Activated naive CD4-positive, alpha-beta T cell treated with anti-CD3 and anti-CD28 coated beads, Interleukin-2, amount 50 U/mL, for 72 hours (primary cell): ENCODE measurements at regions not wholly inside any gene's neighbourhood (a gene's known extent, or its start where the extent isn't known, plus 50 kb on each side); places are given as distances from the start of the nearest gene placed in this dataset.
"Not testable (repeated sequence)": the region's sequence is repeated elsewhere in the genome, so short reads cannot be mapped to it uniquely, and the experiment has no call there.

Experiments used
- ATAC-seq, 2 donors: fragments of 150-1000 bp; cut with Tn5 transposase; 2 replicates each; pipeline ENCODE4 v1.10.0; 2021; ENCODE audit warnings: mild to moderate bottlenecking in 2 of 2, moderate library complexity in 2 of 2
- DNase-seq, 2 donors: peaks; one replicate each; pipeline ENCODE4 v3.0.0; 2021 to 2022; ENCODE audit warnings: low spot score in 2 of 2
- H3K27ac Mint-ChIP-seq, 2 donors: one replicate each; pipeline ENCODE4 v1.8.0; 2022; ENCODE audit warnings: mild to moderate bottlenecking in 2 of 2, mixed read lengths in 2 of 2
- H3K36me3 Mint-ChIP-seq, 2 donors: one replicate each; pipeline ENCODE4 v1.8.0; 2022; ENCODE audit warnings: mixed read lengths in 2 of 2
- H3K9me3 Mint-ChIP-seq, 2 donors: one replicate each; pipeline ENCODE4 v1.8.0; 2022; ENCODE audit warnings: mixed read lengths in 2 of 2

- DNase-seq (no peak), ATAC-seq (no peak)
- H3K36me3 Mint-ChIP-seq, result peaks cover 6 to 9% of the 10 kb centered on the region in 2 donors
- no peak overlapping the region for H3K27ac Mint-ChIP-seq
- H3K9me3 Mint-ChIP-seq, result peaks cover 18 to 19% of the 10 kb centered on the region in 2 donors
Measured at GRCh38 chr7:70893422-70893821, 238.5 kb upstream of the GALNT17 start.

GRCh38 chr7:70893971-70894715 lies 237.8 kb upstream of the GALNT17 start:
- peaks cover 6 to 9% of the 10 kb centered on the region in 2 donors for H3K36me3 Mint-ChIP-seq
- DNase-seq, result no peak
- H3K27ac Mint-ChIP-seq, result no peak overlapping the region
- peaks cover 18 to 19% of the 10 kb centered on the region in 2 donors for H3K9me3 Mint-ChIP-seq
- ATAC-seq, result no peak

- peaks cover 18 to 19% of the 10 kb centered on the region in 2 donors for H3K9me3 Mint-ChIP-seq
- H3K36me3 Mint-ChIP-seq, result peaks cover 6 to 9% of the 10 kb centered on the region in 2 donors
- no peak for ATAC-seq
- no peak overlapping the region for H3K27ac Mint-ChIP-seq
- no peak for DNase-seq
Measured at GRCh38 chr7:70894799-70895198, 237.1 kb upstream of the GALNT17 start.

DNA sequence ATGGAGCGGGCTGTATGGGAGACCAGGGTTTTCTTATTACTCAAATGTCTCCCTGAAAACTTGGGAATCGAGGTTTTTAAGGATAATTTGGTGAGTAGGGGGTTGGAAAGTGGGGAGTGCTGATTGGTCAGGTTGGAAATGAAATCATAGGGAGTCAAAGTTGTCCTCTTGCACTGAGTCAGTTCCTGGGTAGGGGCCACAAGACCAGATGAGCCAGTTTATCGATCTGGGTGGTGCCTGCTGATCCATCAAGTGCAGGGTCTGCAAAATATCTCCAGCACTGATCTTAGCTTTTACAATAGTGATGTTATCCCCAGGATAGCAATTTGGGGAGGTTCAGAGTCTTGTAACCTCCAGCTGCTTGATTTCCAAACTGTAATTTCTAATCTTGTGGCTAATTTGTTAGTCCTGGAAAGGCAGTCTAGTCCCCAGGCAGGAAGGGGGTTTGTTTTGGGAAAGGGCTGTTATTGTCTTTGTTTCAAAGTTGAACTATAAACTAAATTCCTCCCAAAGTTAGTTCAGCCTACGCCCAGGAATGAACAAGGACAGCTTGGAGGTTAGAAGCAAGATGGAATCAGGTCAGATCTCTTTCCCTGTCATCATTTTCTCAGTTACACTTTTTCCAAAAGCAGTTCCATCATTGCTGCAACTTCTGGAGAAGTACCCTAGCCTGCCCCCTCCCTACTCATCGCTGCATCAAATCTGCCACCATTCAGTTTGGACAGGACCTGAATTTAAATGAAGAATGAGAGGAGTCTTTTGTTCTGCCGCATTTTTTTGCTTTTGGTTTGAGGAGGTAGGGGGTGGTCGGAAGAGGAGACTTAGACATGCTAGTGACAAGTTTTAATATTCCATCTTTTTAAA lies 236.4 kb upstream of the GALNT17 start:
- H3K36me3 Mint-ChIP-seq, DNase-seq, H3K27ac Mint-ChIP-seq, ATAC-seq: not testable (repeated sequence)
- H3K9me3 Mint-ChIP-seq, result peaks cover 17 to 21% of the 10 kb centered on the region in 2 donors

GRCh38 chr7:70907259-70908247 lies 224.4 kb upstream of the GALNT17 start:
- peaks cover 24 to 27% of the 10 kb centered on the region in 2 donors for H3K9me3 Mint-ChIP-seq
- DNase-seq (no peak), ATAC-seq (no peak)
- peak overlapping the region in 1 of 2 donors; percentile 7 for H3K27ac Mint-ChIP-seq
- peaks cover 5 to 14% of the 10 kb centered on the region in 2 donors for H3K36me3 Mint-ChIP-seq

GRCh38 chr7:70913924-70914323 lies 218.0 kb upstream of the GALNT17 start:
- ATAC-seq (no peak), DNase-seq (no peak)
- Mint-ChIP-seq H3K36me3 (peaks cover 4 to 5% of the 10 kb centered on the region in 2 donors), H3K9me3 (peaks cover 3 to 10% of the 10 kb centered on the region in 2 donors), H3K27ac (no peak overlapping the region)

- Mint-ChIP-seq H3K36me3 (peaks cover 4 to 5% of the 10 kb centered on the region in 2 donors), H3K27ac (no peak overlapping the region), H3K9me3 (peaks cover 3 to 10% of the 10 kb centered on the region in 2 donors)
- no peak for ATAC-seq
- DNase-seq, result no peak
Measured at GRCh38 chr7:70915067-70915466, 216.9 kb upstream of the GALNT17 start.

GRCh38 chr7:70919481-70920073 lies 212.4 kb upstream of the GALNT17 start:
- Mint-ChIP-seq H3K9me3 (peaks cover 4% of the 10 kb centered on the region in 2 donors), H3K27ac (no peak overlapping the region), H3K36me3 (no peaks in the 10 kb centered on the region)
- DNase-seq, result no peak
- no peak for ATAC-seq

DNA sequence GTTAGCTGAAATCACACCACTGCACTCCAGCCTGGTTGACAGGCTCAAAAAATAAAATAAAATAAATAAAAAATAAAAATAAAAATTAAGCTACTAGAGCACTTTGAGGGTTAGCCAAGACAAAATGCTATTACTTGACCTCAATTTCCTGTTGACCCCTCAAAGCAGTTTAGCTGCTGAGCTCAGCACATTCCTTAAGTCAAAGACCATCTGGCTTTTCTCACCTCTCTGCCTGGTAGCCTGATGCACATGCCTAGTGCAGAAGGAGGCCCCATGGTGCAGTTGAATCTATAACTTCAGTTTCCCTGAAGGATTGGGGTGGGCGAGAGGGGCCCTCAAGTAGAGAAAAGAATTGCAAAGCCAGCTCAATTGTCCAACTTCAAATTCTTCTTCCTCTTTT lies 211.1 kb upstream of the GALNT17 start:
- H3K36me3 Mint-ChIP-seq, result no peaks in the 10 kb centered on the region
- ATAC-seq, result no peak

GRCh38 chr7:70923181-70923845 lies 208.6 kb upstream of the GALNT17 start:
- no peak for DNase-seq
- H3K36me3 Mint-ChIP-seq, result no peaks in the 10 kb centered on the region
- H3K9me3 Mint-ChIP-seq, result peaks cover 4 to 8% of the 10 kb centered on the region in 2 donors
- no peak overlapping the region for H3K27ac Mint-ChIP-seq
- ATAC-seq, result no peak

More for the DNA sequence above, 211.1 kb upstream of the GALNT17 start:
- no peak overlapping the region for H3K27ac Mint-ChIP-seq
- no peak for DNase-seq
- H3K9me3 Mint-ChIP-seq, result peaks cover 4% of the 10 kb centered on the region in 2 donors

DNA sequence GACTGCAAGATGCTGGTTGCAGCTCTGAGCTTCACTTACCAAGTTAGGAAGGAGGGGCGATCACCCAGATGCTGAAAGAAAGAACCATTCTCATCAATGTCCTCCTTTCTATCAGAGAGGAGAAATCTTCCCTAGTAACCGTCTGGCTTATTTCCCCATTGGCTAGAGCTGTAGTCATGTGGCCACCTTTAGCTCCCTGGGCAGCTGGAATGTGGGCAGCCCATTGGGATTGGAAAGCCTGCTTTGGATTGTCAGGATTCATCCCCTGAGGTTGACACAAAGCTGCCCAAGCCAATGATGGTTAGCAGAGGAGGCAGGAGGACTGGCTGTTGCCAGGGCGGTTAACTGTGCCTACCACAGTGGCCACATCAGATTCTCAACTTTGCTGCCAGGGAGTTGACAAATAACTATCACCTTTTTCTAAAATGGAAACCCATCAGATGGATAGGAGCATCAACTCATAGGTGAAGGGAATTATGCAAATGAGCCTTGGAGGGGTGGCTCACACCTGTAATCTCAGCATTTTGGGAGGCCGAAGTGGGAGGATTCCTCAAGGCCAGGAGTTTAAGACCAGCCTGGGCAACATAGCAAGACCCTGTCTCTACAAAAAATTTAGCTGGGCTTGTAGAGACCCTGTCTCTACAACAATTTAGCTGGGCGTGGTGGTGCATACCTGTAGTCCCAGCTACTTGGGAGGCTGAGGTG lies 206.4 kb upstream of the GALNT17 start:
- DNase-seq (no peak), ATAC-seq (no peak)
- Mint-ChIP-seq H3K27ac (no peak overlapping the region), H3K36me3 (no peaks in the 10 kb centered on the region), H3K9me3 (peaks cover 9 to 14% of the 10 kb centered on the region in 2 donors)

DNA sequence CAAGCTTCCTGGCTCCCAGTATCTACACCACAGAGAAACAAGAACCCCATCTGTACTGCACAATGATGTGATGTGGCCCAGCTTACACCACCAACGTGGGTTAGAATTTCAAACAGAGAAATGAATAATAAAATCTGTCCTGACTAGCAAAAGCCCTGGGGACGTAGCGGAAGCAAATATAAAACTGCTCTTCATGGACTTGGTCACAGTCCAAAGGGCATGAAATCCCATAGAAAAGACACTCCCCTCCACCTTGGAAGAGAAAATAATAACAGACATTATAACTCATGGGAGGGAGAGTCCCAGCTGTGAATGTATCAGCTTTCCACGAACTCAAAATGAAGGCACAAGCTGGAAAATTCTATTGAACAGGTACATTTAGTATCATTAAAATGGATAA lies 205.3 kb upstream of the GALNT17 start:
- no peak overlapping the region for H3K27ac Mint-ChIP-seq
- DNase-seq (no peak), ATAC-seq (no peak)
- no peaks in the 10 kb centered on the region for H3K36me3 Mint-ChIP-seq
- H3K9me3 Mint-ChIP-seq, result peaks cover 9 to 14% of the 10 kb centered on the region in 2 donors

GRCh38 chr7:70935311-70935710 lies 196.6 kb upstream of the GALNT17 start:
- Mint-ChIP-seq H3K9me3 (peaks cover 20 to 23% of the 10 kb centered on the region in 2 donors), H3K27ac (no peak overlapping the region), H3K36me3 (peaks cover 6 to 25% of the 10 kb centered on the region in 2 donors)
- no peak for DNase-seq
- ATAC-seq, result no peak

DNA sequence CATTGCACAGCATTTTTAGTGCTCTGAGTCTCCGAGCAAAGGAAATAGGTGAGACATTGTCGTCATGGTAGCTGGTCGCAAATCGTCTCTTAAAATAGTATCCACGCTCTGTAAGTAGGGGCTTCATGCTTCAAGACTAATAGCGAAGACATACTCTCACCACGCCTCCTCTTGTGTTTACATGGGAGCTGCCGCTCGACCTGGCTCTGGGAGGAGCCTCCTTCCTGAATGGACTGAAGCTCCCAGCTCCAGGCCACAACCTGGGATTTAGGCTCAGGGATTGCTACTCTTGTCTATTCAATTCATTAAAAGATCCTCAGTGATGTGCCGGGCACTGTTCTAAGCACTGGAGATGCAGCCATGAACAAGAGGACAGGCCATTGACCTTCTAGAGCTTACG lies 196.1 kb upstream of the GALNT17 start:
- Mint-ChIP-seq H3K9me3 (peaks cover 25 to 27% of the 10 kb centered on the region in 2 donors), H3K36me3 (peaks cover 6 to 25% of the 10 kb centered on the region in 2 donors), H3K27ac (no peak overlapping the region)
- ATAC-seq (no peak), DNase-seq (no peak)

GRCh38 chr7:70937424-70937823 lies 194.5 kb upstream of the GALNT17 start:
- Mint-ChIP-seq H3K27ac (no peak overlapping the region), H3K9me3 (peaks cover 30 to 32% of the 10 kb centered on the region in 2 donors), H3K36me3 (peaks cover 6 to 25% of the 10 kb centered on the region in 2 donors)
- ATAC-seq (no peak), DNase-seq (no peak)
